ENCODE measurements at regions not wholly inside any gene's neighbourhood (a gene's known extent, or its start where the extent isn't known, plus 50 kb on each side); places are given as distances from the start of the nearest gene placed in this dataset.

DNA sequence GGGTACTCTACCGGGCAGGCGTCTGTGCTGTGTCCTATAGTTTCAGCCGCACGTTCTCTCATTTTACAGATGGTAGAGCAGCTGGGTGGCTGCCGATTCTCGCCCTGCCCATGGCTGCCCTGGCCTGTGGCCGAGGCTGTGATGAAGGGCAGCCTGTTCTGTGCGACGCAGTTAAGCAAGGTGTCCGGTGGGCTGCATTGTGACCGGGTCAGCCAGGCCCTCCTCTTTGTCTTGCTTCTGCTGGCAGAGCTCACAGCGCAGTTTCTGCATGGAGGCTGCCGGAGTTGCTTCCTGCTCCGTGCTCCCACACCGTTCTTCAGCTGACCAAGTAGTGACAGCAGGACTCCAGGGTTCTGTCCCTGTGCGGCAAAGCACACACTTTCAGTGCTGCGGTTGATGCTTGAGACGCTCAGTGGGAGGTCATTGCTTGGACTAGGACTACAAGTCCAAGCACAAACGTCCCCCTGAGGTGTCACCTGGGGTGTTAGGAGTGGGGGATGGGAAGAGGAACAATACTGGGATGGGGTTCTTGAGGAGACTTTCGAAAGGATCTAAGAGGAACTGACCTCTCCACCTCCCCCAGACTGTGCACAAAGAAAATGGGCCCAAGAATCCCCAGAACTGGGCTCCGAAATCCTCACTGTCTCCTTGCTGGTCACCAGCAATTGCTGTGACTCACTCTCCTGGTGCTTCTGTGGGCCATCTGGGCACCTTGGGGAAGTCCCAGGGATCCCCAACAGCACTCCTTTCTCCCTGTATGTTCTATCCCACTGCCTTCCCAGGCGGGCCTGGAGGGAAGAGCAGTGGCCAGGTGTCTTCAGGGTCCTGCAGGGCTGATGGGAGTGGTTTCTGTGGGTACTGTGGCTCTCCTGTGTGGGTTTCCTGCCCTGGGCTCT lies 58.2 kb downstream of the GADD45G start:
- DNase-seq: no peak
- Mint-ChIP-seq H3K27me3 (peaks cover 26% of the 10 kb centered on the region), H3K9me3 (no peaks in the 10 kb centered on the region), H3K4me3 (no peak overlapping the region), H3K4me1 (peaks cover 3% of the 10 kb centered on the region), H3K27ac (no peak overlapping the region), H3K36me3 (ENCODE audit: low read depth) (no peaks in the 10 kb centered on the region)
- intact Hi-C loops (cut with micrococcal nuclease): no loop called here
- CTCF ChIA-PET: no interaction called here
- POLR2A ChIA-PET: no interaction called here
- TF ChIP-seq, protein P1, sequence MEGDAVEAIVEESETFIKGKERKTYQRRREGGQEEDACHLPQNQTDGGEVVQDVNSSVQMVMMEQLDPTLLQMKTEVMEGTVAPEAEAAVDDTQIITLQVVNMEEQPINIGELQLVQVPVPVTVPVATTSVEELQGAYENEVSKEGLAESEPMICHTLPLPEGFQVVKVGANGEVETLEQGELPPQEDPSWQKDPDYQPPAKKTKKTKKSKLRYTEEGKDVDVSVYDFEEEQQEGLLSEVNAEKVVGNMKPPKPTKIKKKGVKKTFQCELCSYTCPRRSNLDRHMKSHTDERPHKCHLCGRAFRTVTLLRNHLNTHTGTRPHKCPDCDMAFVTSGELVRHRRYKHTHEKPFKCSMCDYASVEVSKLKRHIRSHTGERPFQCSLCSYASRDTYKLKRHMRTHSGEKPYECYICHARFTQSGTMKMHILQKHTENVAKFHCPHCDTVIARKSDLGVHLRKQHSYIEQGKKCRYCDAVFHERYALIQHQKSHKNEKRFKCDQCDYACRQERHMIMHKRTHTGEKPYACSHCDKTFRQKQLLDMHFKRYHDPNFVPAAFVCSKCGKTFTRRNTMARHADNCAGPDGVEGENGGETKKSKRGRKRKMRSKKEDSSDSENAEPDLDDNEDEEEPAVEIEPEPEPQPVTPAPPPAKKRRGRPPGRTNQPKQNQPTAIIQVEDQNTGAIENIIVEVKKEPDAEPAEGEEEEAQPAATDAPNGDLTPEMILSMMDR (IDR thresholded peaks at IDR 0.05): no peak
- ATAC-seq (ENCODE audit: low read depth): no peak

DNA sequence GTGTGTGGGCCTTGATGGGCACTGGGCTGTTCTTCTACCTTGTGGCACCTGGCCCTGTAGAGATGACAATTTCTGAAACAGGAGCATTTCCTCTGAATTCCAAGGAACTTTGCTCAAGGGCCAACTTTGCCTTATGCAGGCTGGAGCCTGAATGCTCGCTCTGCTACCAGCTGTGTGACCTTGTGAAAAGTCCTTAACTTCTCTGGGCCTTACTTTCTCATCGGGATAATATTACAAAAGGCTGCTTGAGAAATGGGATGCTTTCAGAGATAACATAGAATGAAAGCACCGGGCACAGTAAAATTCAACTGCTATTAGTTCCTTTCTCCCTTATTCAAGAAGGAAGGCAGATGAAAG lies 58.8 kb downstream of the GADD45G start:
- intact Hi-C loops (cut with micrococcal nuclease): no loop called here

DNA sequence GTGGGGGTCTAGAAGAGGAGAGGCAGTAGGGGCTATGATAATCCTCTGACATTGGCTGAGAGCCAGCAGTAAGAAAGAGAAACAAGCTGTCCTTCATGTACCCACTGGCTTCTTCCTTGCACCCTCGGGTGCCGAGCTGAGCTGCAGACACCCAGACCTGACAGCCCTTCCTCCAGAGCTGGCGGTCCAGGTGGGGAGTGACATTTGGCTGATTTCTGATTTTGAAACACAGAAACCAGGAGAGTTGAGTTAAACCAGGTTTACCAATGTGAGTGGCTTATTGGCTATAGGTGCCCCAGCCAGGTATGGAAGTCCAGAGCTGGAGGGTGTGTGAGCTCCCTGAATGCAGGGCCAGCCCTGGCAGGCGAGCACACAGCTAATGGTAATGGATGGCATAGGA lies 59.2 kb downstream of the GADD45G start:
- Mint-ChIP-seq H3K27me3 (peaks cover 26% of the 10 kb centered on the region), H3K27ac (no peak overlapping the region), H3K36me3 (ENCODE audit: low read depth) (no peaks in the 10 kb centered on the region), H3K4me3 (no peak overlapping the region), H3K9me3 (no peaks in the 10 kb centered on the region), H3K4me1 (peaks cover 3% of the 10 kb centered on the region)
- no peak for DNase-seq
- intact Hi-C loops (cut with micrococcal nuclease): no loop called here
- no peak for ATAC-seq (ENCODE audit: low read depth)
- TF ChIP-seq, protein P1 (IDR thresholded peaks at IDR 0.05): no peak
- ChIA-PET POLR2A (no interaction called here), CTCF (no interaction called here)

More for the DNA sequence above, 58.8 kb downstream of the GADD45G start:
- no peak for DNase-seq
- ChIA-PET CTCF (no interaction called here), POLR2A (no interaction called here)
- Mint-ChIP-seq H3K4me1 (peaks cover 3% of the 10 kb centered on the region), H3K27me3 (peaks cover 26% of the 10 kb centered on the region), H3K4me3 (no peak overlapping the region), H3K36me3 (ENCODE audit: low read depth) (no peaks in the 10 kb centered on the region), H3K27ac (no peak overlapping the region), H3K9me3 (no peaks in the 10 kb centered on the region)
- TF ChIP-seq, protein P1 (IDR thresholded peaks at IDR 0.05): no peak
- ATAC-seq (ENCODE audit: low read depth): no peak

DNA sequence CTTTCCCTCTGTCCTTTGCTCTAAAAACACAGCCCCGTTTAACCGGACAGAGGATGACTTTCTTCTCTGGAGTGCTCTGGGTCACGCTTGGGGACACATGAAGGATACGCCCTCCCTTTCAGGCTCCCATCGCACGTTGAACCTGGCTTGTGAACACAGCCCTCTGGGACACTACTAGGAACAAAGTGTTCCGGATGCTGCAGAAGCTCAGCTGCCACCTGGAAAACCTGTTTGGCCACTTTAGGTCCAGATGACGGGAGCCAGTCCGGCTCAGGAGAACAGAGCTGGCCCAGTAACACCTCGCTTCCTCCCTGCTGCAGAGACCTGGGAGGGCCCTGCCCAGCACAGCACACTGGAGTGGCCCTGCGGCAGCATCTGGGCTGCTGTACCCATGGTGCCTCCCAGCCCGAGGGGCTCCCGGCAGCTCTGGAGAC lies 60.1 kb downstream of the GADD45G start:
- TF ChIP-seq, protein P1 (IDR thresholded peaks at IDR 0.05): no peak
- H3K4me1 Mint-ChIP-seq: peaks cover 3% of the 10 kb centered on the region
- intact Hi-C loops (cut with micrococcal nuclease): no loop called here
- peaks cover 24% of the 10 kb centered on the region for H3K27me3 Mint-ChIP-seq
- H3K9me3 Mint-ChIP-seq: no peaks in the 10 kb centered on the region
- DNase-seq (no peak), ATAC-seq (ENCODE audit: low read depth) (no peak)
- ChIA-PET CTCF (no interaction called here), POLR2A (no interaction called here)
- no peak overlapping the region for H3K27ac Mint-ChIP-seq
- H3K4me3 Mint-ChIP-seq: no peak overlapping the region
- no peaks in the 10 kb centered on the region for H3K36me3 Mint-ChIP-seq (ENCODE audit: low read depth)

DNA sequence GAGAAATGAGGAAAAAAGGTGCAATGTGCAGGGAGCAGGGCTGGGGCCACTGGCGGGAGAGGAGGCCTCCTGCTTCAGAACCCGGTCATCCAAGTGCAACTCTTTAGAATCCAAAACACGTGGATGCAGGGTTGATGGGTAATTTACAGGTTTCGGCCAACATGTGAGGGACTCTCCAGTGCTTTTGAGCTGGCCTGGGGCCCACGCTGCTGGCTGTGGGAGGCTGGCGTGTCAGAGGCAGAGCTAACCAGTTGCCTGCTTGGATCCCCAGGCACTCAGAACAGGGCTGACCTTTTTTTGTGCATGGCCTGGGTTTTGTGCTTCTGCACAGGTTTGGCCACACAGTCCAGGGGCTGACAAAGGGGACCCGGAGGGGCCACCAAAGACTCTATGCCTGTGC lies 61.6 kb downstream of the GADD45G start:
- no peaks in the 10 kb centered on the region for H3K36me3 Mint-ChIP-seq (ENCODE audit: low read depth)
- no peak overlapping the region for H3K27ac Mint-ChIP-seq
- H3K4me3 Mint-ChIP-seq: no peak overlapping the region
- no peak for DNase-seq
- TF ChIP-seq, protein P1 (IDR thresholded peaks at IDR 0.05): no peak
- peaks cover 24% of the 10 kb centered on the region for H3K27me3 Mint-ChIP-seq
- no peak for ATAC-seq (ENCODE audit: low read depth)
- ChIA-PET CTCF (no interaction called here), POLR2A (no interaction called here)
- intact Hi-C loops (cut with micrococcal nuclease): no loop called here
- peaks cover 1% of the 10 kb centered on the region for H3K9me3 Mint-ChIP-seq
- H3K4me1 Mint-ChIP-seq: no peaks in the 10 kb centered on the region

All from activated B cell treated with CpG ODN at 0.5 μM for 24 hours (primary cell).